ENCODE measurements at regions not wholly inside any gene's neighbourhood (a gene's known extent, or its start where the extent isn't known, plus 50 kb on each side); places are given as distances from the start of the nearest gene placed in this dataset.

DNA sequence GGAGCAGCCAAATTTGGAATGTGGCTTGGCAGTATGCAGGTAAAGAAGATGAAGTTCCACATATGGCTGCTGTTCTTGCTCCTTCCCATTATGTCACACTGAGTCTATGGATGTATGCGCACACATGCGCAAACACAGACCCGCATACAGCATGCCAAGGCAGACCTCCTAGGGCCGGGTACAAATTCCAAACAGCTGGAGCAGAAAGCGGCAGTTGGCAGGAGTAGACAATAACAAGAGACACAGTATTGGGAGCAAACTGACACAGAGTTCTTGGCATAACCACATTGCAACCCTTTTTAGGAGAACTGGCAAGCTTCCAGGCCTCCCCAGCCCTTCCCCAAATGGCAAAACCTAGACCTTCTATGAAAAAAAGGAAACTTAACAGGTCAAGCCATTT lies 268.9 kb downstream of the SP3 start:
- no peaks in the 10 kb centered on the region for H3K9me3 ChIP-seq (replicated peaks; ENCODE audit: insufficient read depth, low read length)
- no peaks in the 10 kb centered on the region for H3K4me1 ChIP-seq (ENCODE audit: low read length)
- H3K4me3 ChIP-seq (ENCODE audit: low read length), result no peak overlapping the region
- no peaks in the 10 kb centered on the region for H4K20me1 ChIP-seq (ENCODE audit: insufficient read depth, low read length)
- H2AFZ ChIP-seq (ENCODE audit: low read length), result no peak overlapping the region
- no peak overlapping the region for H3K4me2 ChIP-seq (ENCODE audit: low read depth, low read length)
- TF ChIP-seq EZH2 (optimal IDR thresholded peaks at IDR 0.05; ENCODE audit: low read depth, low read length) (no peak), CTCF (IDR thresholded peaks at IDR 0.05; ENCODE audit: low read length) (no peak), EZH2phosphoT487 (IDR thresholded peaks at IDR 0.05; ENCODE audit: low read length) (no peak)
- no peaks in the 10 kb centered on the region for H3K9me2 ChIP-seq (replicated peaks; ENCODE audit: insufficient read depth, low read length)
- H3K36me3 ChIP-seq (replicated peaks; ENCODE audit: insufficient read depth, low read length), result no peaks in the 10 kb centered on the region
- no peak overlapping the region for H3K9ac ChIP-seq (ENCODE audit: low read length)
- H3K27ac ChIP-seq (ENCODE audit: low read length), result no peak overlapping the region
- H3F3A ChIP-seq (ENCODE audit: insufficient read depth, low read length), result no peaks in the 10 kb centered on the region
- H3K27me3 ChIP-seq (replicated peaks; ENCODE audit: insufficient read depth, low read length), result no peaks in the 10 kb centered on the region
- H3K79me2 ChIP-seq (ENCODE audit: low read length), result no peaks in the 10 kb centered on the region
- DNase-seq, result no peak

DNA sequence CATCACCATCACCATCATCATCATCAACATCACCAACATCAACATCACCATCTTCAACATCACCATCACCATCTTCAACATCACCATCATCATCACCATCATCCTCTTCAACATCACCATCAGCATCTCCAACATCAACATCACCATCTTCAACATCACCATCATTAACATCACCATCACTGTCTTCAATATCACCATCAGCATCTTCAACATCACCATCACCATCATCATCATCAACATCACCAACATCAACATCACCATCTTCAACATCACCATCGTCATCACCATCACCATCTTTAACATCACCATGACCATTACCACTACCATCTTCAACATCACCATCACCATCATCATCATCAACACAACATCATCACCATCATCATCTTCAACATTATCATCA lies 267.2 kb downstream of the SP3 start:
- Histone ChIP-seq H3K4me1 (ENCODE audit: low read length) (no peaks in the 10 kb centered on the region), H3K4me2 (ENCODE audit: low read depth, low read length) (no peak overlapping the region), H2AFZ (ENCODE audit: low read length) (no peak overlapping the region), H3K79me2 (ENCODE audit: low read length) (no peaks in the 10 kb centered on the region), H3K36me3 (replicated peaks; ENCODE audit: insufficient read depth, low read length) (no peaks in the 10 kb centered on the region), H3K9me3 (replicated peaks; ENCODE audit: insufficient read depth, low read length) (no peaks in the 10 kb centered on the region), H3K27ac (ENCODE audit: low read length) (no peak overlapping the region), H3F3A (ENCODE audit: insufficient read depth, low read length) (no peaks in the 10 kb centered on the region), H3K27me3 (replicated peaks; ENCODE audit: insufficient read depth, low read length) (no peaks in the 10 kb centered on the region), H3K9ac (ENCODE audit: low read length) (no peak overlapping the region), H4K20me1 (ENCODE audit: insufficient read depth, low read length) (no peaks in the 10 kb centered on the region), H3K4me3 (ENCODE audit: low read length) (no peak overlapping the region), H3K9me2 (replicated peaks; ENCODE audit: insufficient read depth, low read length) (no peaks in the 10 kb centered on the region)
- TF ChIP-seq EZH2phosphoT487 (IDR thresholded peaks at IDR 0.05; ENCODE audit: low read length) (no peak), EZH2 (optimal IDR thresholded peaks at IDR 0.05; ENCODE audit: low read depth, low read length) (no peak), CTCF (IDR thresholded peaks at IDR 0.05; ENCODE audit: low read length) (no peak)
- no peak for DNase-seq

DNA sequence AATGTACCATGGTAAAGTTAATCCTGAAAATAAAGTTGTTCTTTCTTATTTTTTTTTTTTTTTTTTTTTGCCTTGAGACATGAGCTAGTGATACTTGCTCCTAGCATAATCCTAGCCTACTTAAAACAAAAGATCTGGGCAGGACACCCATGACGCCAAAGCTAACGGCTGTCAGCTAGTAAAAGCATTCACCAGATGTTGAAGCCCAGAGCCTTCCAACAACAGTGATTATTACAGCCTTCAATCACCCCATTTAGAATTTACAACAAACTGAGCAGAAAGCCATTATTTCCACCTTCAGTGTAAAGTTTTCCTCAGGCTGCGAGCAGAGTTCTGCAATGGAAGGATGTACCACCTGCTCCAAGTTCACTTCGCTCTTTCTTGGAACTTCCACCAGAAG lies 259.5 kb downstream of the SP3 start:
- Histone ChIP-seq H3K79me2 (ENCODE audit: low read length) (no peaks in the 10 kb centered on the region), H3K4me2 (ENCODE audit: low read depth, low read length) (no peak overlapping the region), H3F3A (ENCODE audit: insufficient read depth, low read length) (no peaks in the 10 kb centered on the region), H3K36me3 (replicated peaks; ENCODE audit: insufficient read depth, low read length) (no peaks in the 10 kb centered on the region), H3K9me3 (replicated peaks; ENCODE audit: insufficient read depth, low read length) (no peaks in the 10 kb centered on the region), H4K20me1 (ENCODE audit: insufficient read depth, low read length) (no peaks in the 10 kb centered on the region), H3K4me1 (ENCODE audit: low read length) (no peaks in the 10 kb centered on the region), H3K4me3 (ENCODE audit: low read length) (no peak overlapping the region), H3K27me3 (replicated peaks; ENCODE audit: insufficient read depth, low read length) (no peaks in the 10 kb centered on the region), H2AFZ (ENCODE audit: low read length) (no peak overlapping the region), H3K9ac (ENCODE audit: low read length) (no peak overlapping the region), H3K27ac (ENCODE audit: low read length) (no peak overlapping the region), H3K9me2 (replicated peaks; ENCODE audit: insufficient read depth, low read length) (no peaks in the 10 kb centered on the region)
- no peak for DNase-seq
- no peak for TF ChIP-seq EZH2 (optimal IDR thresholded peaks at IDR 0.05; ENCODE audit: low read depth, low read length)
- no peak for TF ChIP-seq CTCF (IDR thresholded peaks at IDR 0.05; ENCODE audit: low read length)
- no peak for TF ChIP-seq EZH2phosphoT487 (IDR thresholded peaks at IDR 0.05; ENCODE audit: low read length)
